ENCODE measurements at regions not wholly inside any gene's neighbourhood (a gene's known extent, or its start where the extent isn't known, plus 50 kb on each side); places are given as distances from the start of the nearest gene placed in this dataset.

DNA sequence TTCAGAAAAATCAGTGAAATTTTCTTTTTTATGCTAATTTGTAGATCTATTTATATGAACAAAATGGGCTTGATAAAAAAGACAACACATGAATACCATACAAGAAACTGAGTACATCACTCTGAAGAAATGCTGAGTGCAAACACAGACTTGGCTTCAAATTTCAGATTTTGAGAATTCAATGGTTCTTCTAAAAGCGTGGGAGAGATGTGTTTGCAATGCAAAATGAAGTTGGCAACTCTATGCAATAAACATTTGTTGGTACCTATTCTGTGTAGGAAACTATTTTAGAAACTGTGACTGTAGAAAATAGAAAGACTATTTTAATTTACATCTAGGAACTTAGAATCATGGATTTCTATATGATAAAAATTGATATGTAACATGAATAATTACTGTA lies 1834.1 kb upstream of the CELF4 start:
- intact Hi-C loops (cut with DNase I), result no loop called here
- Histone ChIP-seq H3K36me3 (no peaks in the 10 kb centered on the region), H3K9me3 (no peaks in the 10 kb centered on the region), H3K4me1 (no peaks in the 10 kb centered on the region), H3K27ac (no peak overlapping the region), H3K4me3 (no peak overlapping the region), H3K27me3 (no peaks in the 10 kb centered on the region)
- 57% methylated on average over 1 of the region's 1 CpG for WGBS (ENCODE audit: insufficient coverage, low coverage, low lambda C conversion rate, missing lambda C conversion rate)
- no peak for ATAC-seq
- no peak for TF ChIP-seq POLR2A (IDR thresholded peaks at IDR 0.05)
- TF ChIP-seq, protein P1, sequence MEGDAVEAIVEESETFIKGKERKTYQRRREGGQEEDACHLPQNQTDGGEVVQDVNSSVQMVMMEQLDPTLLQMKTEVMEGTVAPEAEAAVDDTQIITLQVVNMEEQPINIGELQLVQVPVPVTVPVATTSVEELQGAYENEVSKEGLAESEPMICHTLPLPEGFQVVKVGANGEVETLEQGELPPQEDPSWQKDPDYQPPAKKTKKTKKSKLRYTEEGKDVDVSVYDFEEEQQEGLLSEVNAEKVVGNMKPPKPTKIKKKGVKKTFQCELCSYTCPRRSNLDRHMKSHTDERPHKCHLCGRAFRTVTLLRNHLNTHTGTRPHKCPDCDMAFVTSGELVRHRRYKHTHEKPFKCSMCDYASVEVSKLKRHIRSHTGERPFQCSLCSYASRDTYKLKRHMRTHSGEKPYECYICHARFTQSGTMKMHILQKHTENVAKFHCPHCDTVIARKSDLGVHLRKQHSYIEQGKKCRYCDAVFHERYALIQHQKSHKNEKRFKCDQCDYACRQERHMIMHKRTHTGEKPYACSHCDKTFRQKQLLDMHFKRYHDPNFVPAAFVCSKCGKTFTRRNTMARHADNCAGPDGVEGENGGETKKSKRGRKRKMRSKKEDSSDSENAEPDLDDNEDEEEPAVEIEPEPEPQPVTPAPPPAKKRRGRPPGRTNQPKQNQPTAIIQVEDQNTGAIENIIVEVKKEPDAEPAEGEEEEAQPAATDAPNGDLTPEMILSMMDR (IDR thresholded peaks at IDR 0.05), result no peak
- DNase-seq, result no peak

- Histone ChIP-seq H3K4me3 (no peak overlapping the region), H3K27ac (no peak overlapping the region), H3K36me3 (no peaks in the 10 kb centered on the region), H3K27me3 (no peaks in the 10 kb centered on the region), H3K9me3 (no peaks in the 10 kb centered on the region), H3K4me1 (no peaks in the 10 kb centered on the region)
- 92% methylated on average over 1 of the region's 1 CpG for WGBS (ENCODE audit: insufficient coverage, low coverage, low lambda C conversion rate, missing lambda C conversion rate)
- intact Hi-C loops (cut with DNase I), result no loop called here
- ATAC-seq (no peak), DNase-seq (no peak)
- TF ChIP-seq POLR2A (IDR thresholded peaks at IDR 0.05), result no peak
Observed at GRCh38 chr18:39396168-39396567, 1830.6 kb upstream of the CELF4 start.

GRCh38 chr18:39389800-39390379 lies 1824.3 kb upstream of the CELF4 start:
- no peak for DNase-seq
- WGBS (ENCODE audit: insufficient coverage, low coverage, low lambda C conversion rate, missing lambda C conversion rate), result 74% methylated on average over 4 of the region's 6 CpGs

GRCh38 chr18:39380866-39381265 lies 1815.3 kb upstream of the CELF4 start:
- ATAC-seq (no peak), DNase-seq (no peak)
- Histone ChIP-seq H3K27me3 (no peaks in the 10 kb centered on the region), H3K27ac (no peak overlapping the region), H3K4me3 (no peak overlapping the region), H3K9me3 (no peaks in the 10 kb centered on the region), H3K4me1 (no peaks in the 10 kb centered on the region), H3K36me3 (no peaks in the 10 kb centered on the region)
- 55% methylated on average over 4 of the region's 9 CpGs for WGBS (ENCODE audit: insufficient coverage, low coverage, low lambda C conversion rate, missing lambda C conversion rate)
- TF ChIP-seq, protein P1 (IDR thresholded peaks at IDR 0.05), result no peak
- TF ChIP-seq POLR2A (IDR thresholded peaks at IDR 0.05), result no peak
- intact Hi-C loops (cut with DNase I), result no loop called here

More at GRCh38 chr18:39389800-39390379, 1824.3 kb upstream of the CELF4 start:
- Histone ChIP-seq H3K4me1 (no peaks in the 10 kb centered on the region), H3K36me3 (no peaks in the 10 kb centered on the region), H3K9me3 (no peaks in the 10 kb centered on the region), H3K4me3 (no peak overlapping the region), H3K27me3 (no peaks in the 10 kb centered on the region), H3K27ac (no peak overlapping the region)
- no peak for ATAC-seq
- intact Hi-C loops (cut with DNase I), result no loop called here
- no peak for TF ChIP-seq POLR2A (IDR thresholded peaks at IDR 0.05)
- TF ChIP-seq, protein P1 (IDR thresholded peaks at IDR 0.05), result no peak

DNA sequence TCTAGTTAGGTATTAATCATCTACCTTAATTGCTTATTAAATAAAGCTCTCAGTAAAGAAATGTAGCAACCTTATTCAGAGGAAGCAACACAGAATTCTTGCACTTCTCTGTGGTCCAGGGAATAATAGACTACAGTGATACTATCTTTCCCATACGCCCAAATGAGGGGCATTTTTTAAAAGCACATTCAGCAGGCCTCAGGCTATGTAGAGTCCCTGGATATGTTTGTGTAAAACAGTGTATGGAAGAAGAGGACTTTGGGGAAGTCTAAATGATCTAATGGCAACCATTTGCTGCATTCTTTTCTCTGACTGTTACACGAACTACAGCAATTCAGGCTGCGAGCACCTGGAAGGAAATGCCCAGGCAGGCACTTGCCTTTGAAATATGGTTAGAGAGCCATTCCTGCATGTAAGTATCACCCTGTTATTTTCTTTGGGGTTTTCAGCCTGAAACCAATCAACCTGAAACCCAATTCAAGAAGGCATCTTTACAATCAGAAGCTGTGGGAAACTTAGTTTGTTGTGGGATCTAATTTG lies 1814.7 kb upstream of the CELF4 start:
- TF ChIP-seq, protein P1 (IDR thresholded peaks at IDR 0.05), result no peak
- no peak for TF ChIP-seq POLR2A (IDR thresholded peaks at IDR 0.05)
- Histone ChIP-seq H3K27me3 (no peaks in the 10 kb centered on the region), H3K9me3 (no peaks in the 10 kb centered on the region), H3K4me3 (no peak overlapping the region), H3K27ac (no peak overlapping the region), H3K4me1 (no peaks in the 10 kb centered on the region), H3K36me3 (no peaks in the 10 kb centered on the region)
- intact Hi-C loops (cut with DNase I), result no loop called here
- ATAC-seq (no peak), DNase-seq (no peak)
- WGBS (ENCODE audit: insufficient coverage, low coverage, low lambda C conversion rate, missing lambda C conversion rate), result 75% methylated on average over 3 of the region's 3 CpGs
